CD4-positive, CD25-positive, alpha-beta regulatory T cell (primary cell): ENCODE measurements at regions not wholly inside any gene's neighbourhood (a gene's known extent, or its start where the extent isn't known, plus 50 kb on each side); places are given as distances from the start of the nearest gene placed in this dataset.

Experiments used
- ATAC-seq, 2 donors: fragments of 150-1000 bp; cut with Tn5 transposase; one replicate each; pipeline ENCODE4 v1.10.0; 2021; ENCODE audit warnings: low read depth in 2 of 2, moderate number of reproducible peaks in 2 of 2, moderate library complexity in 1 of 2
- DNase-seq, 3 donors: peaks; one replicate each; pipeline versions ENCODE4 v3.0.0 to v3.0.0-alpha.2; 2012 to 2022; ENCODE audit warnings: mixed read lengths in 1 of 3
- H3K27ac ChIP-seq: one replicate; pipeline ENCODE4 v1.7.0; 2013; ENCODE audit warnings: mild to moderate bottlenecking, low read length; ENCODE audit not compliant: insufficient read depth, poor library complexity, severe bottlenecking
- H3K27me3 ChIP-seq: one replicate; pipeline ENCODE4 v1.7.0; 2013; ENCODE audit warnings: low read length; ENCODE audit not compliant: control insufficient read depth, insufficient read depth
- H3K36me3 ChIP-seq: one replicate; pipeline ENCODE4 v1.7.0; 2013; ENCODE audit warnings: mild to moderate bottlenecking, low read length, moderate library complexity; ENCODE audit not compliant: control insufficient read depth, insufficient read depth
- H3K4me1 ChIP-seq: 2 replicates; pipeline ENCODE4 v1.7.0; 2013; ENCODE audit warnings: mild to moderate bottlenecking, low read length; ENCODE audit not compliant: insufficient read depth, control insufficient read depth, poor library complexity, severe bottlenecking
- H3K4me3 ChIP-seq: one replicate; pipeline ENCODE4 v1.7.0; 2013; ENCODE audit warnings: low read depth, mild to moderate bottlenecking, low read length, moderate library complexity
- H3K9me3 ChIP-seq, 2 experiments: 1 replicate in 1 of 2; 2 replicates in 1 of 2; pipeline ENCODE4 v1.7.0; 2013; ENCODE audit warnings: low read length in 2 of 2, mild to moderate bottlenecking in 1 of 2, moderate library complexity in 1 of 2; ENCODE audit not compliant: control insufficient read depth in 2 of 2
- H3K27ac Mint-ChIP-seq, 3 donors: one replicate each; pipeline ENCODE4 v1.8.0; 2020 to 2022; ENCODE audit warnings: mild to moderate bottlenecking in 3 of 3, mixed read lengths in 3 of 3, moderate library complexity in 2 of 3
- H3K27me3 Mint-ChIP-seq: one replicate; pipeline ENCODE4 v1.8.0; 2022; ENCODE audit warnings: mild to moderate bottlenecking, mixed read lengths
- H3K36me3 Mint-ChIP-seq: one replicate; pipeline ENCODE4 v1.8.0; 2020; ENCODE audit warnings: mixed read lengths
- H3K4me1 Mint-ChIP-seq, 4 donors: one replicate each; pipeline ENCODE4 v1.8.0; 2020 to 2022; ENCODE audit warnings: mixed read lengths in 4 of 4, mild to moderate bottlenecking in 1 of 4
- H3K4me3 Mint-ChIP-seq, 4 donors: one replicate each; pipeline ENCODE4 v1.8.0; 2020 to 2022; ENCODE audit warnings: mild to moderate bottlenecking in 4 of 4, mixed read lengths in 4 of 4, moderate library complexity in 3 of 4
- H3K9me3 Mint-ChIP-seq, 7 donors: one replicate each; pipeline ENCODE4 v1.8.0; 2020 to 2022; ENCODE audit warnings: mixed read lengths in 7 of 7, mild to moderate bottlenecking in 3 of 7, moderate library complexity in 2 of 7

DNA sequence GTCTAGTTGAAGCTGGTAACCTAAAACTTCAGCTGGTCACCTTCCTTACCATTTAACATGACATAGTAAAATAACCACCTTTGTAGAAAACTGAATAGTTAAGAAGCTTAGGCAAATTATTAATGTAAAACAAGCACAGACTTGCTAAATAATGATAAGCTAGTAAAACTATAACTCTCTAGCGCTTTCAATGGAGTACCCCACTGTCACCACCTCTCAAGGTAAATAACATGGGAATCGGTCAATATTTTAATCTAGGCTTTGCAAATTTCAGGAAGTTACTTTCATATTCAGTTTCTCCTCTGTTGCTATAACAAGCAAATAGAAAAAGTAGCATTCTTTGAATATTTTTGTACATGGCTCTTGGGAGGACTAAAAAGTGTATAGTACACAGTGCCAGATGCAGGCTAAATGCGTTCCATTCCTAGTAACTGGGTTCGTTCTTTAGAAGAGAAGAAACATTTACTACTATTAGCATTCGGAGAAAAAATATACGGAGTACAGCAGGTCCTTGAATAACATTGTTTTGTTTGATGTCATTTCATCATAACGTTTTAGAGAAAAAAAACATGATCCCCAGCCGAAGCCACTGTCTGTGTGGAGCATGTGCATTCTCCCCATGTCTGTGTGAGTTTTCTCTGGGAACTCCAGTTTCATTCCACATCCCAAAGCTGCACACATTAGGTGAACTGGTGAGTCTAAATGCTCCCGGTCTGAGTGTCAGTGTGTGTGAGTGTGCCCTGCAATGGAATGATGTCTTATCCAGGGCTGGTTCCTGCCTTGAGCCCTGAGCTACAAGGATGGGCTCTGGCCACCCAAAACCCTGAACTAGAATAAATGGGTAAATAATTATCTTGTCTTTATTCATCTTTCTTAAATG lies 52.5 kb downstream of the EPRS1 start:
- DNase-seq (no peak), ATAC-seq (no peak)
- Mint-ChIP-seq H3K4me3 (no peak overlapping the region), H3K27me3 (no peaks in the 10 kb centered on the region), H3K36me3 (peaks cover 28% of the 10 kb centered on the region), H3K9me3 (no peaks in the 10 kb centered on the region), H3K27ac (peak overlapping the region in 2 of 3 donors; percentile 42 to 63), H3K4me1 (peaks cover 0 to 19% (median 9%) of the 10 kb centered on the region in 4 donors)
- Histone ChIP-seq H3K27me3 (no peaks in the 10 kb centered on the region), H3K4me3 (no peak overlapping the region), H3K36me3 (peaks cover 41% of the 10 kb centered on the region), H3K9me3 (no peaks in the 10 kb centered on the region), H3K27ac (no peak overlapping the region), H3K4me1 (no peaks in the 10 kb centered on the region)

DNA sequence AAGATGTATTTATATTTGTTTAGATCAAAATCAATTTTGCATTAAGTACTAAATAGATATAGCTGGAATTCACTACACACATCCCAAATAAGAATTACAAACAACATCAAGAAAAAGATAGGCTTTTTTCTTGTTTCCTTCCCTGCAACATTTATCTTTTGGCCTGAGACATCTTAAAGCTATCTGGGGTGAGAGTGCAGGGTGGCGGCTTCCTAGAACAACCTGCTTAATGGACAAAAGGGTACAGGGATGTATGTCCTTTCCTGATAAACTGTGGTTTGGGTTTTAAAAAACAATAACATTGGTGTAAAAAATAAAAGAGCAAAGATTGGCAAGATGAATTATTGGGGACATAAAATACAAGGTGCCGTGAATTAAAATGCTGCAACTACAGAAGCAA lies 54.4 kb downstream of the EPRS1 start:
- Histone ChIP-seq H3K4me3 (no peak overlapping the region), H3K4me1 (no peaks in the 10 kb centered on the region), H3K9me3 (no peaks in the 10 kb centered on the region), H3K27ac (no peak overlapping the region), H3K27me3 (no peaks in the 10 kb centered on the region), H3K36me3 (peaks cover 53% of the 10 kb centered on the region)
- Mint-ChIP-seq H3K27ac (no peak overlapping the region), H3K36me3 (peaks cover 36% of the 10 kb centered on the region), H3K4me3 (no peak overlapping the region), H3K4me1 (peaks cover 0 to 14% (median 9%) of the 10 kb centered on the region in 4 donors), H3K9me3 (no peaks in the 10 kb centered on the region), H3K27me3 (no peaks in the 10 kb centered on the region)
- no peak for DNase-seq
- no peak for ATAC-seq

DNA sequence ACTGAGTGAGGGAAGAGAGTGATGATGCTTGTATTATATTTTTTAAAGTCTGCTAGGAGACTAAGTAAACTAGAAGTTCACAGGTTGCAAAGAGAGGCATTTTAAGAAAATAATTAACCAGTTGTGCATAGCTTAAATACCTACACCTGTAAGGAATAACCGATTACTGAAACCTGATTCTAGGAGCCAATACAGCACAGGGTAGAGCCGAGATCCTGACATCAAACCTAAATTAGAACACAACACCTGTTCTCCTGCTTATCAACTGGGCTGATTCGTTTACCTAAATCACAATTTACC lies 54.8 kb downstream of the EPRS1 start:
- Mint-ChIP-seq H3K4me3 (no peak overlapping the region), H3K36me3 (peaks cover 34% of the 10 kb centered on the region), H3K27ac (peak overlapping the region in 1 of 3 donors; percentile 21), H3K27me3 (no peaks in the 10 kb centered on the region), H3K4me1 (peaks cover 0 to 15% (median 8%) of the 10 kb centered on the region in 4 donors), H3K9me3 (no peaks in the 10 kb centered on the region)
- no peak overlapping the region for H3K27ac ChIP-seq
- no peaks in the 10 kb centered on the region for H3K4me1 ChIP-seq
- no peak overlapping the region for H3K4me3 ChIP-seq
- peaks cover 53% of the 10 kb centered on the region for H3K36me3 ChIP-seq
- H3K27me3 ChIP-seq: no peaks in the 10 kb centered on the region
- no peaks in the 10 kb centered on the region for H3K9me3 ChIP-seq
- DNase-seq: no peak
- ATAC-seq: no peak

DNA sequence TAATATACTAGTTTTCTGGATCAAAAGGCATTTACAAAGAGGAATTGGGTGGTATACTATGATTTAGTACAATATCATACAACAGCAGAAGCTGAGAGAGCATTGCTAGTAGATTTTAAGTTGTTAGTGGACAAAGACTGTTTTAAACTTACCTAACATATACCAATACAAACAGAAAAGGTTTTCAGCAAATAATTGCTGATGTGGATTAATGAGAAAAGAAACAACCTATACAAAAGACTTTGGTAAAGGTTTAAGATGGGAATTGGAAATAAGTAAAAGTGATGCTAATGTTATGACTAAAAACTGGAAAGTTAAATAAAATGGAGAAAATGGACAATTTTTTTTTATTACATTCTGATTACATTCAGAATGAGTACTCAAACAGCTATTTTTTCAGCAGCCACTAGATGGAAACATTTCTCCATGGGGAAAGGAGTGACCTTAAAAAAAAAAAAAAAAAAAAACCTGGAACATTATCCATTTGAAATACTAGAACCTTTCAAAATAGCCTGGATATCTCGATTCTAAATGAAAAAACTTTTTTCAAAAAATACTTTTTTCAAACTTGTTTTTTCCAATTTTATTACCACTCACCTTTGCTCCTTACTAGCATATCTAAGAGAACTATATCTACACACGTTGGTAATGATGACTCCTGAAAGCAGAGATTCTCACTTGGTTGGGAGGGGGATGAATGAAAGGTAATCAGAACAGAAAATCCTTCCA lies 55.4 kb downstream of the EPRS1 start:
- H3K4me1 ChIP-seq: no peaks in the 10 kb centered on the region
- DNase-seq (peak in 1 of 3 donors; percentile 25), ATAC-seq (no peak)
- H3K27me3 Mint-ChIP-seq: no peaks in the 10 kb centered on the region
- H3K27ac Mint-ChIP-seq: peak overlapping the region in 1 of 3 donors; percentile 21
- peaks cover 30% of the 10 kb centered on the region for H3K36me3 Mint-ChIP-seq
- H3K9me3 ChIP-seq: no peaks in the 10 kb centered on the region
- no peaks in the 10 kb centered on the region for H3K9me3 Mint-ChIP-seq
- no peak overlapping the region for H3K27ac ChIP-seq
- H3K4me3 ChIP-seq: no peak overlapping the region
- H3K4me3 Mint-ChIP-seq: no peak overlapping the region
- H3K36me3 ChIP-seq: peaks cover 53% of the 10 kb centered on the region
- H3K4me1 Mint-ChIP-seq: peaks cover 0 to 17% (median 8%) of the 10 kb centered on the region in 4 donors
- no peaks in the 10 kb centered on the region for H3K27me3 ChIP-seq

DNA sequence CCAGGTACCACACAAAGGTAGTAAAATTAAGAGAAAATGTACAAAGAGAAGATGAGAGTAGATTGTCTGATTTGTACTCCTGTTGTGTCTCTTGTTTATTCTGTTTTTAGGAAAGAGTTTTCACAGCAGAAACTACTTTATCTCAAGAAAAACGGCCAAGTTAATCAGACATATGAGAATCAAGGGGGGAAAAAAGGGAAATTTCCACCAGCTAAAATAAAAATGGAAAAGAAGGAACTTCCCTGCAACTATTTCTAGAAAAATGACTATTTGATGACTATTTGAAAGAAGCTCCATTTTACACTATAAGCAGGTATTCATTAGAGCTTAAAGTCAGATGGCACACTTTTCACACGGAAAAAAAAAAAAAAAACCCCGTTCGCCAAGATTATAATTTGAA lies 56.5 kb downstream of the EPRS1 start:
- no peak overlapping the region for H3K4me3 ChIP-seq
- Mint-ChIP-seq H3K27ac (peak overlapping the region in 1 of 3 donors; percentile 7), H3K4me3 (no peak overlapping the region), H3K36me3 (peaks cover 21% of the 10 kb centered on the region), H3K27me3 (no peaks in the 10 kb centered on the region), H3K4me1 (peaks cover 0 to 13% (median 8%) of the 10 kb centered on the region in 4 donors), H3K9me3 (no peaks in the 10 kb centered on the region)
- no peaks in the 10 kb centered on the region for H3K9me3 ChIP-seq
- H3K4me1 ChIP-seq: no peaks in the 10 kb centered on the region
- H3K27ac ChIP-seq: no peak overlapping the region
- ATAC-seq (no peak), DNase-seq (no peak)
- no peaks in the 10 kb centered on the region for H3K27me3 ChIP-seq
- peaks cover 49% of the 10 kb centered on the region for H3K36me3 ChIP-seq

DNA sequence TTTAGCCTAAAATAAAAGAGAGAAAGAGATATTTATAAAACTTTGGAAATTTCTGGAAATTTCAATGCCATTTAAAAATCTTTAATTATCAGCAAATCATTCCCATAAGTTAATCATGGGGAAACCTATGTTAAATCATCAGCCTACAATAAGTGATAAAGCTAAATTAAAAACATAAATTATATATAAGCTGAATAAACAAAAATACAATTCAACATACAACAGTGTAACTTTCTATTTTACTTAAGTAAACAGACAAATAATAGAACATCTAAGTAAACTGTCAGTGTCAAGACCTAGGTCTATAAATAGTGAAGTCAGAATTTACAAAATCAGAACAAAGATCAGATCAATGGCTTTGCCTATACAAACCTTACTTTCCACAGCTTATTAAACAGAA lies 57.5 kb downstream of the EPRS1 start:
- no peak overlapping the region for H3K27ac Mint-ChIP-seq
- peaks cover 0 to 13% (median 9%) of the 10 kb centered on the region in 4 donors for H3K4me1 Mint-ChIP-seq
- H3K36me3 ChIP-seq: peaks cover 46% of the 10 kb centered on the region
- H3K4me3 Mint-ChIP-seq: no peak overlapping the region
- H3K27me3 Mint-ChIP-seq: no peaks in the 10 kb centered on the region
- ATAC-seq (no peak), DNase-seq (no peak)
- H3K4me3 ChIP-seq: no peak overlapping the region
- H3K36me3 Mint-ChIP-seq: peaks cover 25% of the 10 kb centered on the region
- H3K9me3 ChIP-seq: no peaks in the 10 kb centered on the region
- no peaks in the 10 kb centered on the region for H3K4me1 ChIP-seq
- no peak overlapping the region for H3K27ac ChIP-seq
- H3K9me3 Mint-ChIP-seq: no peaks in the 10 kb centered on the region
- H3K27me3 ChIP-seq: no peaks in the 10 kb centered on the region

DNA sequence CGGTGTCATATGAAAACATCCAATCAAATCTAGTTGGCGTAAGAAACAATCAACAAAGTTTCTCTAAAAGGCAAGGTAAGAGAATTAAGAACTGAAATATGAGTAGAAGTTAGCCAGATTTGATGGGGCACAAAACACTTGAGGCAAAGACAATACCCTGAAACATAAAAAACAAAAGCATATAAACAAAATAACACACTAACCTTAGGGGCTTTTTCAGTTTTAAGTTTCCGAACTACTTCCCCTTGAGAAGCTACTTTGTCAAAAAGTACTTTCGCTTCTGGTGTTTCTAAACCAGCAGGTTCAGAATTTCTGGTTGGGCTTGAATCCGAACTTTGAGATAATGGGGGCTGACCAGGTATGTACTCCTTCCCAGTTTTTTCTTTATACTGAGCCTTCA lies 57.9 kb downstream of the EPRS1 start:
- peaks cover 26% of the 10 kb centered on the region for H3K36me3 Mint-ChIP-seq
- H3K4me1 Mint-ChIP-seq: peaks cover 0 to 13% (median 9%) of the 10 kb centered on the region in 4 donors
- H3K4me3 ChIP-seq: no peak overlapping the region
- no peaks in the 10 kb centered on the region for H3K9me3 ChIP-seq
- no peaks in the 10 kb centered on the region for H3K27me3 ChIP-seq
- H3K4me1 ChIP-seq: no peaks in the 10 kb centered on the region
- DNase-seq: no peak
- no peak for ATAC-seq
- H3K4me3 Mint-ChIP-seq: no peak overlapping the region
- no peak overlapping the region for H3K27ac ChIP-seq
- peak overlapping the region in 2 of 3 donors; percentile 53 to 87 for H3K27ac Mint-ChIP-seq
- H3K9me3 Mint-ChIP-seq: no peaks in the 10 kb centered on the region
- H3K27me3 Mint-ChIP-seq: no peaks in the 10 kb centered on the region
- H3K36me3 ChIP-seq: peaks cover 48% of the 10 kb centered on the region
